ENCODE measurements at regions not wholly inside any gene's neighbourhood (a gene's known extent, or its start where the extent isn't known, plus 50 kb on each side); places are given as distances from the start of the nearest gene placed in this dataset.

GRCh38 chr13:111411919-111412650, 91.6 kb downstream of the TEX29 start:
- Histone ChIP-seq H3T11ph (ENCODE audit: low read length) (no peak overlapping the region), H2BK20ac (ENCODE audit: low read depth, low read length, poor library complexity, severe bottlenecking) (no peak overlapping the region), H2BK5ac (ENCODE audit: insufficient read length, low read length) (no peak overlapping the region), H2AK5ac (ENCODE audit: insufficient read length, low read length) (no peak overlapping the region), H3K4ac (ENCODE audit: low read depth, low read length) (no peak overlapping the region), H3K23me2 (ENCODE audit: insufficient read length, low read depth, low read length, poor library complexity, severe bottlenecking) (no peaks in the 10 kb centered on the region), H3K79me2 (ENCODE audit: insufficient read depth, low read length) (no peaks in the 10 kb centered on the region), H2BK12ac (ENCODE audit: insufficient read length, low read depth, low read length) (no peak overlapping the region), H3K27ac (ENCODE audit: insufficient read length, low read depth, low read length) (no peak overlapping the region), H4K91ac (ENCODE audit: insufficient read length, low read depth, low read length) (no peak overlapping the region), H3K56ac (ENCODE audit: insufficient read length, low read depth, low read length) (no peak overlapping the region), H3K27me3 (ENCODE audit: insufficient read depth, low read length) (no peaks in the 10 kb centered on the region), H2BK15ac (ENCODE audit: low read depth, low read length) (no peak overlapping the region), H3K4me2 (ENCODE audit: insufficient read depth, insufficient read length, low read length) (no peak overlapping the region), H4K20me1 (ENCODE audit: control insufficient read depth, insufficient read depth, insufficient read length) (no peaks in the 10 kb centered on the region), H3K23ac (ENCODE audit: insufficient read length, low read depth, low read length) (no peak overlapping the region), H3K9me3 (ENCODE audit: control insufficient read depth, low read depth, low read length) (no peaks in the 10 kb centered on the region), H2AFZ (ENCODE audit: low read length) (no peak overlapping the region), H4K5ac (ENCODE audit: insufficient read length, low read depth, low read length) (no peak overlapping the region), H3K18ac (ENCODE audit: insufficient read length, low read depth, low read length) (no peak overlapping the region), H4K8ac (replicated peaks; ENCODE audit: insufficient read length, low read depth, low read length) (no peak overlapping the region), H3K9ac (ENCODE audit: extremely low read depth, insufficient read length, low read length) (no peak overlapping the region), H3K14ac (ENCODE audit: insufficient read depth, low read length) (no peak overlapping the region), H2BK120ac (ENCODE audit: low read depth, low read length, poor library complexity, severe bottlenecking) (no peak overlapping the region), H3K79me1 (ENCODE audit: insufficient read depth, low read depth, low read length, poor library complexity, severe bottlenecking) (no peaks in the 10 kb centered on the region), H3K4me1 (ENCODE audit: insufficient read depth, low read length) (no peaks in the 10 kb centered on the region)
- H3K36me3 Mint-ChIP-seq (ENCODE audit: insufficient read depth in 1 of 3, low read depth in 3 of 3) = no peaks in the 10 kb centered on the region
- no peak overlapping the region for H3K27ac Mint-ChIP-seq
- no peak for TF ChIP-seq CTCF (conservative IDR thresholded peaks at IDR 0.05)
- H3K4me3 Mint-ChIP-seq = no peak overlapping the region
- peaks cover 15 to 16% of the 10 kb centered on the region in 2 experiments for H3K4me1 Mint-ChIP-seq
- H3K9me3 Mint-ChIP-seq = no peaks in the 10 kb centered on the region
- no peak for DNase-seq
- H3K27me3 Mint-ChIP-seq (ENCODE audit: low read depth) = peaks cover 3% of the 10 kb centered on the region
- WGBS (ENCODE audit: extremely low coverage, insufficient read length, low lambda C conversion rate) = no CpG with 5 or more reads among the region's 15 CpGs
